Endothelial cell of umbilical vein (primary cell): ENCODE measurements at regions not wholly inside any gene's neighbourhood (a gene's known extent, or its start where the extent isn't known, plus 50 kb on each side); places are given as distances from the start of the nearest gene placed in this dataset.

ENCODE experiments used
- BruUV-seq: library from RNA; stranded (reverse); fragments of 400-500 nt; replicated peaks from 2 replicates; lab custom pipeline; 2021; lab: Mats Ljungman, UMichigan
- CTCF ChIA-PET: fragments of 300-600, 350-600 bp; sonication (Branson Sonifier 250); formaldehyde crosslinking; loops from one replicate; lab custom pipeline; 2021; ENCODE audit warnings: antibody characterized with exemption, inconsistent platforms; lab: Charles Lee
- POLR2A ChIA-PET: fragments of 300-600, 350-600 bp; sonication (Branson Sonifier 250); formaldehyde crosslinking; loops from one replicate; lab custom pipeline; 2021; ENCODE audit warnings: antibody characterized with exemption, inconsistent platforms; lab: Charles Lee
- DNase-seq: peaks from one replicate; pipeline ENCODE4 v3.0.0-alpha.2; 2011; ENCODE audit warnings: low read depth, low spot score
- FAIRE-seq: peaks from 2 replicates; lab custom pipeline; 2011; peaks lifted over from hg19 to GRCh38; lab: Jason Lieb, UNC
- H2AFZ ChIP-seq: 2 replicates; pipeline ENCODE4 v1.6.0; 2012; ENCODE audit warnings: low read depth, low read length, control low read depth, inconsistent platforms
- H3K27ac ChIP-seq: 2 replicates; pipeline ENCODE4 v1.5.1; 2011; ENCODE audit warnings: low read depth, mild to moderate bottlenecking, control low read depth, low read length, moderate library complexity; ENCODE audit not compliant: insufficient read depth
- H3K27me3 ChIP-seq, 2 experiments: 2 replicates each; pipeline versions ENCODE4 v1.6.0 to v1.6.1; 2011; ENCODE audit warnings: low read length in 2 of 2, mixed read lengths in 1 of 2; ENCODE audit not compliant: control insufficient read depth in 2 of 2, insufficient read depth in 2 of 2
- H3K36me3 ChIP-seq, 2 experiments: 2 replicates in 1 of 2; 3 replicates in 1 of 2; pipeline ENCODE4 v1.5.1; 2011; ENCODE audit warnings: low read length in 2 of 2, mild to moderate bottlenecking in 1 of 2, moderate library complexity in 1 of 2; ENCODE audit not compliant: control insufficient read depth in 2 of 2, insufficient read depth in 2 of 2; ENCODE audit errors: extremely low read depth in 1 of 2
- H3K4me1 ChIP-seq: 3 replicates; pipeline ENCODE4 v1.5.1; 2011; ENCODE audit warnings: mild to moderate bottlenecking, low read length; ENCODE audit not compliant: control insufficient read depth, insufficient read depth; ENCODE audit errors: extremely low read depth
- H3K4me2 ChIP-seq: 2 replicates; pipeline ENCODE4 v1.6.1; 2011; ENCODE audit warnings: low read length, control low read depth, mixed read lengths; ENCODE audit not compliant: insufficient read depth
- H3K4me3 ChIP-seq, 3 experiments: fragments of 200-600 bp in 1 of 3; sonication (generic), shearing (Covaris generic) in 1 of 3; replicated peaks in 1 of 3; 2 replicates each; pipeline ENCODE4 v1.5.1; 2011 to 2016; ENCODE audit warnings: control low read depth in 3 of 3, low read length in 3 of 3, mild to moderate bottlenecking in 2 of 3, inconsistent platforms in 1 of 3, low read depth in 1 of 3, moderate library complexity in 1 of 3; ENCODE audit not compliant: insufficient read depth in 1 of 3
- H3K79me2 ChIP-seq: 2 replicates; pipeline ENCODE4 v1.6.0; 2012; ENCODE audit warnings: low read length, inconsistent platforms; ENCODE audit not compliant: control insufficient read depth, insufficient read depth
- H3K9ac ChIP-seq: replicated peaks from 2 replicates; pipeline ENCODE3; 2011; ENCODE audit warnings: low read length, control low read depth; ENCODE audit not compliant: insufficient read depth; ENCODE audit errors: extremely low read depth
- H3K9me1 ChIP-seq: replicated peaks from 3 replicates; pipeline ENCODE4 v1.6.0; 2011; ENCODE audit warnings: mild to moderate bottlenecking, low read length; ENCODE audit not compliant: control insufficient read depth, insufficient read depth; ENCODE audit errors: extremely low read depth
- H3K9me3 ChIP-seq: replicated peaks from 2 replicates; pipeline ENCODE4 v1.5.1; 2012; ENCODE audit warnings: low read length, inconsistent platforms; ENCODE audit not compliant: control insufficient read depth, insufficient read depth
- H4K20me1 ChIP-seq: replicated peaks from 2 replicates; pipeline ENCODE3; 2011; ENCODE audit warnings: mild to moderate bottlenecking, low read length; ENCODE audit not compliant: control insufficient read depth, insufficient read depth; ENCODE audit errors: extremely low read depth
- CTCF ChIP-seq, 2 donors: IDR thresholded peaks; 1 replicate in 1 of 2; 2 replicates in 1 of 2; pipeline ENCODE4 v1.5.1; 2011; ENCODE audit warnings: low read length in 2 of 2, mild to moderate bottlenecking in 2 of 2, moderate library complexity in 2 of 2, control low read depth in 1 of 2, inconsistent platforms in 1 of 2, low read depth in 1 of 2; ENCODE audit not compliant: insufficient read depth in 1 of 2; ENCODE audit errors: extremely low read depth in 1 of 2
- EZH2 ChIP-seq: IDR thresholded peaks from 2 replicates; pipeline ENCODE4 v1.6.1; 2012; ENCODE audit warnings: borderline replicate concordance, low read depth, mild to moderate bottlenecking, moderate library complexity, low read length, inconsistent platforms; ENCODE audit not compliant: severe bottlenecking
- FOS ChIP-seq: IDR thresholded peaks from 2 replicates; pipeline ENCODE4 v1.6.1; 2011; ENCODE audit warnings: mild to moderate bottlenecking, low read length, moderate library complexity, borderline replicate concordance; ENCODE audit not compliant: insufficient read depth
- GATA2 ChIP-seq: IDR thresholded peaks from 2 replicates; pipeline ENCODE4 v1.7.0; 2011; ENCODE audit warnings: low read depth, mild to moderate bottlenecking, moderate library complexity, mixed read lengths, low read length; ENCODE audit not compliant: insufficient read length, insufficient read depth
- JUN ChIP-seq: IDR thresholded peaks from 2 replicates; pipeline ENCODE4 v1.6.1; 2011; ENCODE audit warnings: borderline replicate concordance, low read depth; ENCODE audit not compliant: insufficient read length, insufficient read depth
- MYC ChIP-seq: IDR thresholded peaks from one replicate; pipeline ENCODE4 v1.6.1; 2011; ENCODE audit warnings: mild to moderate bottlenecking, low read depth, low read length
- POLR2A ChIP-seq: IDR thresholded peaks from 2 replicates; pipeline ENCODE4 v1.6.1; 2012; ENCODE audit warnings: low read depth, mild to moderate bottlenecking, control low read depth, low read length
- POLR2AphosphoS5 ChIP-seq: IDR thresholded peaks from 2 replicates; pipeline ENCODE4 v1.6.1; 2012; ENCODE audit warnings: low read depth, mild to moderate bottlenecking, control low read depth, low read length, moderate library complexity; ENCODE audit not compliant: insufficient read depth
- dilution Hi-C: fragments of 300-500 bp; cut with MboI; formaldehyde crosslinking; loops from one replicate; pipeline ENCODE4 v1.15.0; 2019; ENCODE audit warnings: low sequenced_read_pairs; ENCODE audit not compliant: extremely low pct_ligation_motif_present
- intact Hi-C: fragments of 100-400 bp; cut with micrococcal nuclease; formaldehyde crosslinking; loops from one replicate; pipeline ENCODE4 v1.10.0; 2022
- TF ChIP-seq, protein P1 (sequence below): IDR thresholded peaks from 2 replicates; pipeline ENCODE4 v1.6.1; 2011; ENCODE audit not compliant: insufficient read depth, insufficient read length

- ChIA-PET POLR2A (no interaction called here), CTCF (no interaction called here)
- TF ChIP-seq POLR2A (no peak), MYC (no peak), EZH2 (no peak), GATA2 (no peak), JUN (no peak), POLR2AphosphoS5 (no peak), FOS (no peak), CTCF (IDR thresholded peaks at IDR 0.05; ENCODE audit: extremely low read depth in 1 of 2, insufficient read depth in 1 of 2, low read depth in 1 of 2, low read length in 2 of 2) (no peak)
- TF ChIP-seq, protein P1, sequence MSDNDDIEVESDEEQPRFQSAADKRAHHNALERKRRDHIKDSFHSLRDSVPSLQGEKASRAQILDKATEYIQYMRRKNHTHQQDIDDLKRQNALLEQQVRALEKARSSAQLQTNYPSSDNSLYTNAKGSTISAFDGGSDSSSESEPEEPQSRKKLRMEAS = no peak
- Histone ChIP-seq H3K36me3 (no peaks in the 10 kb centered on the region), H3K27ac (no peak overlapping the region), H4K20me1 (no peaks in the 10 kb centered on the region), H3K4me1 (no peaks in the 10 kb centered on the region), H3K4me2 (no peak overlapping the region), H2AFZ (no peak overlapping the region), H3K27me3 (peaks cover 0 to 1% of the 10 kb centered on the region in 2 experiments), H3K4me3 (no peak overlapping the region), H3K9me1 (no peaks in the 10 kb centered on the region), H3K9me3 (no peaks in the 10 kb centered on the region), H3K79me2 (no peaks in the 10 kb centered on the region), H3K9ac (no peak overlapping the region)
- intact Hi-C loops (no loop called here), dilution Hi-C loops (no loop called here)
- DNase-seq (no peak), FAIRE-seq (no peak)
- no TSS peak for BruUV-seq
These were observed 255.4 kb upstream of the DAB2 start for GRCh38 chr5:39680213-39680612.
